Lower leg skin (tissue), 3 donors: ENCODE measurements at regions not wholly inside any gene's neighbourhood (a gene's known extent, or its start where the extent isn't known, plus 50 kb on each side); places are given as distances from the start of the nearest gene placed in this dataset.

Experiments used
- CTCF ChIP-seq, 3 donors: fragments of 450-650 bp; IDR thresholded peaks; one replicate each; pipeline ENCODE4 v1.5.1; 2016; ENCODE audit warnings: antibody characterized with exemption in 3 of 3, mild to moderate bottlenecking in 3 of 3, moderate library complexity in 2 of 3
- POLR2A ChIP-seq, 2 donors: fragments of 450-650 bp; IDR thresholded peaks; one replicate each; pipeline ENCODE4 v1.6.1; 2016 to 2017; ENCODE audit warnings: antibody characterized with exemption in 2 of 2, mild to moderate bottlenecking in 1 of 2, moderate library complexity in 1 of 2

- TF ChIP-seq CTCF (IDR thresholded peaks at IDR 0.05) = no peak
- TF ChIP-seq POLR2A (IDR thresholded peaks at IDR 0.05) = no peak
Observed at GRCh38 chr2:58991357-58991756, 750.2 kb upstream of the FANCL start.
